ENCODE measurements at regions not wholly inside any gene's neighbourhood (a gene's known extent, or its start where the extent isn't known, plus 50 kb on each side); places are given as distances from the start of the nearest gene placed in this dataset.

- TF ChIP-seq POLR2A (IDR thresholded peaks at IDR 0.05; ENCODE audit: low read depth, low read length) = no peak
- TF ChIP-seq POLR2AphosphoS5 (IDR thresholded peaks at IDR 0.05; ENCODE audit: insufficient read depth, low read depth, low read length) = no peak
- no peak for TF ChIP-seq CTCF (IDR thresholded peaks at IDR 0.05; ENCODE audit: extremely low read depth in 1 of 2, insufficient read depth in 1 of 2, low read depth in 1 of 2, low read length in 2 of 2)
- no peak for TF ChIP-seq EZH2 (IDR thresholded peaks at IDR 0.05; ENCODE audit: borderline replicate concordance, low read depth, low read length, severe bottlenecking)
- TF ChIP-seq MAX (IDR thresholded peaks at IDR 0.05; ENCODE audit: insufficient read depth, insufficient read length) = no peak
- TF ChIP-seq JUN (IDR thresholded peaks at IDR 0.05; ENCODE audit: borderline replicate concordance, insufficient read depth, insufficient read length, low read depth) = no peak
- TF ChIP-seq GATA2 (IDR thresholded peaks at IDR 0.05; ENCODE audit: insufficient read depth, insufficient read length, low read depth, low read length) = no peak
Observed at GRCh38 chr13:33935969-33936368, 118.0 kb downstream of the RFC3 start.
